RPMI7951 (cell line): ENCODE measurements at regions not wholly inside any gene's neighbourhood (a gene's known extent, or its start where the extent isn't known, plus 50 kb on each side); places are given as distances from the start of the nearest gene placed in this dataset.
A peak's percentile ranks its signal among the peaks of the same experiment; 100 is the strongest.
"Not testable (repeated sequence)": the region's sequence is repeated elsewhere in the genome, so short reads cannot be mapped to it uniquely, and the experiment has no call there.

Experiments
- DNase-seq: peaks from one replicate; pipeline ENCODE4 v3.0.0-alpha.2; 2012; ENCODE audit warnings: low read depth

GRCh38 chr6:150496629-150497028 is 103.1 kb upstream of the PLEKHG1 start:
- no peak for DNase-seq

GRCh38 chr6:150499882-150500312 is 99.8 kb upstream of the PLEKHG1 start:
- DNase-seq = no peak

GRCh38 chr6:150500568-150500967 is 99.1 kb upstream of the PLEKHG1 start:
- DNase-seq = not testable (repeated sequence)

- no peak for DNase-seq
Measured at GRCh38 chr6:150503041-150503440, 96.6 kb upstream of the PLEKHG1 start.

- DNase-seq = no peak
Measured at GRCh38 chr6:150503586-150504339, 95.9 kb upstream of the PLEKHG1 start.

GRCh38 chr6:150507361-150507760 is 92.3 kb upstream of the PLEKHG1 start:
- DNase-seq = not testable (repeated sequence)

GRCh38 chr6:150510576-150510975 is 89.1 kb upstream of the PLEKHG1 start:
- no peak for DNase-seq

- no peak for DNase-seq
Measured at GRCh38 chr6:150511313-150511712, 88.4 kb upstream of the PLEKHG1 start.

GRCh38 chr6:150514806-150515380 is 84.8 kb upstream of the PLEKHG1 start:
- no peak for DNase-seq

GRCh38 chr6:150516199-150516598 is 83.5 kb upstream of the PLEKHG1 start:
- DNase-seq = no peak

- no peak for DNase-seq
Measured at GRCh38 chr6:150517175-150517574, 82.5 kb upstream of the PLEKHG1 start.

- no peak for DNase-seq
Measured at GRCh38 chr6:150521482-150521881, 78.2 kb upstream of the PLEKHG1 start.

- DNase-seq = not testable (repeated sequence)
Measured at GRCh38 chr6:150523216-150523615, 76.5 kb upstream of the PLEKHG1 start.

- DNase-seq = no peak
Measured at GRCh38 chr6:150525300-150525699, 74.4 kb upstream of the PLEKHG1 start.

GRCh38 chr6:150527100-150527499 is 72.6 kb upstream of the PLEKHG1 start:
- no peak for DNase-seq

- DNase-seq = no peak
Measured at GRCh38 chr6:150528648-150529285, 70.9 kb upstream of the PLEKHG1 start.

- DNase-seq = no peak
Measured at GRCh38 chr6:150529646-150530045, 70.0 kb upstream of the PLEKHG1 start.

GRCh38 chr6:150531957-150532356 is 67.7 kb upstream of the PLEKHG1 start:
- no peak for DNase-seq

- peak; percentile 17 for DNase-seq
Measured at GRCh38 chr6:150534553-150534952, 65.1 kb upstream of the PLEKHG1 start.

- no peak for DNase-seq
Measured at GRCh38 chr6:150535151-150535804, 64.4 kb upstream of the PLEKHG1 start.

- DNase-seq = no peak
Measured at GRCh38 chr6:150535818-150536220, 63.9 kb upstream of the PLEKHG1 start.

GRCh38 chr6:150536835-150537234 is 62.9 kb upstream of the PLEKHG1 start:
- DNase-seq = no peak

GRCh38 chr6:150537491-150537890 is 62.2 kb upstream of the PLEKHG1 start:
- no peak for DNase-seq
